ENCODE measurements at regions not wholly inside any gene's neighbourhood (a gene's known extent, or its start where the extent isn't known, plus 50 kb on each side); places are given as distances from the start of the nearest gene placed in this dataset.

- DNase-seq: peak; percentile 57
Measured at GRCh38 chr2:15889442-15890123, 50.8 kb upstream of the MYCN start.

DNA sequence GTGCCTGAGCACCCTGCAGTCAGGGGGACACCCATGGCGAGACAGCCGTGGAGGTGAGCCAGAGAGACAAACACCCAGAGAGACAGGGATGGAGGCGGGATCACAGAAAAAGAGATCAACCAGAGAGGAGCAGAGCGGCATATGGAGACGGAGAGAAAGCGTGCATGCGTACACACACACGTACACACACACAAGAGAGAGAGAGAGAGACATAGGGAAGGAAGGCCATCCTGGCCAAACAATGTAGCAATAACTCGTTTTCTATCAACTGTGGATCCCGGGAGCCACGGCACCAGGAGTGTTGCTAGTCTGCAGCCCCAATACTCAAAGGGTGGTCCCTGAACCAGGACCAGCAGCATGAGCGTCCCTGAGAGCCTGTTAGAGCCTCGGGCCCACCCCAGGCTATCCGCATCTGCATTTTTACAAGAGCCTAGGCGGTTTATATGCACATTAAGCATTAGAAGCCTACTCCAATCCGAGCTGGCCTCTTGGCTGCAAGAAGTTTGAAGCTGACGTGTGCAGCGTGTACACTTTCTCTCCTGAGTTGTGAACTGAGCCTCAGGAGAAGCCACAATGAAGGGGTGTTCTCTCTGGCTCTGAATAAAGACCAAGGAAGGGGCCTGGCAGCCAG lies 50.1 kb upstream of the MYCN start:
- DNase-seq: no peak

Measured in right kidney (tissue), 1 donor.